Fibroblast of lung (primary cell): ENCODE measurements at regions not wholly inside any gene's neighbourhood (a gene's known extent, or its start where the extent isn't known, plus 50 kb on each side); places are given as distances from the start of the nearest gene placed in this dataset.

Experiments
- DNase-seq, 2 donors: peaks; one replicate each; pipeline versions ENCODE4 v3.0.0 to v3.0.0-alpha.2; 2010; ENCODE audit warnings: low read depth in 2 of 2
- H2AFZ ChIP-seq: 2 replicates; pipeline ENCODE4 v1.5.1; 2012; ENCODE audit warnings: low read length, control low read depth, inconsistent platforms
- H3K27ac ChIP-seq: 2 replicates; pipeline ENCODE4 v1.5.1; 2011; ENCODE audit warnings: low read length, control low read depth; ENCODE audit not compliant: insufficient read depth
- H3K27me3 ChIP-seq: 2 replicates; pipeline ENCODE4 v1.5.1; 2011; ENCODE audit warnings: mild to moderate bottlenecking, low read length; ENCODE audit not compliant: control insufficient read depth, insufficient read depth
- H3K36me3 ChIP-seq: 2 replicates; pipeline ENCODE4 v1.5.1; 2011; ENCODE audit warnings: low read length; ENCODE audit not compliant: control insufficient read depth, insufficient read depth
- H3K4me1 ChIP-seq: 2 replicates; pipeline ENCODE4 v1.5.1; 2011; ENCODE audit warnings: low read length; ENCODE audit not compliant: control insufficient read depth, insufficient read depth; ENCODE audit errors: extremely low read depth
- H3K4me2 ChIP-seq: 2 replicates; pipeline ENCODE4 v1.5.1; 2011; ENCODE audit warnings: low read length, control low read depth; ENCODE audit not compliant: insufficient read depth; ENCODE audit errors: extremely low read depth
- H3K4me3 ChIP-seq, 4 experiments: fragments of 200-600 bp in 1 of 4; sonication (generic) in 1 of 4; replicated peaks in 1 of 4; 2 replicates each; pipeline ENCODE4 v1.5.1; 2011 to 2016; ENCODE audit warnings: low read length in 4 of 4, low read depth in 3 of 4, mild to moderate bottlenecking in 3 of 4, control low read depth in 2 of 4, inconsistent platforms in 1 of 4, mixed read lengths in 1 of 4; ENCODE audit not compliant: insufficient read depth in 1 of 4; ENCODE audit errors: control extremely low read depth in 1 of 4
- H3K79me2 ChIP-seq: 2 replicates; pipeline ENCODE4 v1.5.1; 2012; ENCODE audit warnings: mild to moderate bottlenecking, low read length, inconsistent platforms; ENCODE audit not compliant: control insufficient read depth, insufficient read depth
- H3K9ac ChIP-seq: 2 replicates; pipeline ENCODE4 v1.5.1; 2011; ENCODE audit warnings: mild to moderate bottlenecking, low read length, control low read depth; ENCODE audit not compliant: insufficient read depth
- H3K9me3 ChIP-seq: 2 replicates; pipeline ENCODE4 v1.5.1; 2012; ENCODE audit warnings: low read depth, low read length; ENCODE audit not compliant: control insufficient read depth, insufficient read depth
- H4K20me1 ChIP-seq: 2 replicates; pipeline ENCODE4 v1.5.1; 2011; ENCODE audit warnings: low read length; ENCODE audit not compliant: control insufficient read depth, insufficient read depth; ENCODE audit errors: extremely low read depth
- CTCF ChIP-seq, 2 donors: IDR thresholded peaks in 1 of 2; conservative IDR thresholded peaks in 1 of 2; 1 replicate in 1 of 2; 2 replicates in 1 of 2; pipeline ENCODE4 v1.5.1; 2011 to 2012; ENCODE audit warnings: low read length in 2 of 2, control low read depth in 1 of 2, inconsistent platforms in 1 of 2, low read depth in 1 of 2, mild to moderate bottlenecking in 1 of 2
- EZH2 ChIP-seq: IDR thresholded peaks from 2 replicates; pipeline ENCODE4 v1.5.1; 2012; ENCODE audit warnings: low read length, control low read depth, mild to moderate bottlenecking; ENCODE audit errors: missing control alignments

GRCh38 chr17:22453181-22453580 is 760.9 kb downstream of the KCNJ18 start:
- TF ChIP-seq EZH2 (no peak), CTCF (conservative IDR thresholded peaks at IDR 0.05 in 1 of 2, IDR thresholded peaks at IDR 0.05 in 1 of 2; ENCODE audit: low read depth in 1 of 2, low read length in 2 of 2) (no peak)
- H4K20me1 ChIP-seq = no peaks in the 10 kb centered on the region

GRCh38 chr17:22454070-22454999 is 762.0 kb downstream of the KCNJ18 start:
- no peaks in the 10 kb centered on the region for H3K4me1 ChIP-seq
- no peaks in the 10 kb centered on the region for H3K36me3 ChIP-seq
- no peak overlapping the region for H3K4me2 ChIP-seq
- H3K9me3 ChIP-seq = no peaks in the 10 kb centered on the region
- H3K79me2 ChIP-seq = no peaks in the 10 kb centered on the region
- H3K27ac ChIP-seq = no peak overlapping the region
- no peak for DNase-seq
- no peak overlapping the region for H2AFZ ChIP-seq
- no peaks in the 10 kb centered on the region for H4K20me1 ChIP-seq
- H3K27me3 ChIP-seq = no peaks in the 10 kb centered on the region
- TF ChIP-seq EZH2 = no peak
- no peak for TF ChIP-seq CTCF (conservative IDR thresholded peaks at IDR 0.05 in 1 of 2, IDR thresholded peaks at IDR 0.05 in 1 of 2; ENCODE audit: low read depth in 1 of 2, low read length in 2 of 2)
- H3K4me3 ChIP-seq = no peak overlapping the region
- no peak overlapping the region for H3K9ac ChIP-seq

More at GRCh38 chr17:22453181-22453580, 760.9 kb downstream of the KCNJ18 start:
- no peak overlapping the region for H2AFZ ChIP-seq
- no peaks in the 10 kb centered on the region for H3K9me3 ChIP-seq
- H3K27me3 ChIP-seq = no peaks in the 10 kb centered on the region
- H3K27ac ChIP-seq = no peak overlapping the region
- H3K4me3 ChIP-seq = no peak overlapping the region
- H3K4me1 ChIP-seq = no peaks in the 10 kb centered on the region
- H3K4me2 ChIP-seq = no peak overlapping the region
- H3K9ac ChIP-seq = no peak overlapping the region
- H3K36me3 ChIP-seq = no peaks in the 10 kb centered on the region
- no peaks in the 10 kb centered on the region for H3K79me2 ChIP-seq
- DNase-seq = no peak

GRCh38 chr17:22459331-22459952 is 767.1 kb downstream of the KCNJ18 start:
- Histone ChIP-seq H4K20me1 (no peaks in the 10 kb centered on the region), H3K9me3 (no peaks in the 10 kb centered on the region), H3K79me2 (no peaks in the 10 kb centered on the region), H2AFZ (no peak overlapping the region), H3K36me3 (no peaks in the 10 kb centered on the region), H3K4me1 (no peaks in the 10 kb centered on the region), H3K27me3 (no peaks in the 10 kb centered on the region), H3K27ac (no peak overlapping the region), H3K9ac (no peak overlapping the region), H3K4me3 (no peak overlapping the region), H3K4me2 (no peak overlapping the region)
- TF ChIP-seq CTCF (conservative IDR thresholded peaks at IDR 0.05 in 1 of 2, IDR thresholded peaks at IDR 0.05 in 1 of 2; ENCODE audit: low read depth in 1 of 2, low read length in 2 of 2) = no peak
- TF ChIP-seq EZH2 = no peak
- no peak for DNase-seq
